ENCODE measurements at regions not wholly inside any gene's neighbourhood (a gene's known extent, or its start where the extent isn't known, plus 50 kb on each side); places are given as distances from the start of the nearest gene placed in this dataset.

GRCh38 chr1:59005491-59006288 lies 221.8 kb upstream of the JUN start:
- no peak for DNase-seq (ENCODE audit: low read depth)

- no peak for DNase-seq (ENCODE audit: low read depth)
Measured at GRCh38 chr1:59006289-59006658, 222.4 kb upstream of the JUN start.

- no peak for DNase-seq (ENCODE audit: low read depth)
Measured at GRCh38 chr1:59006932-59007331, 223.1 kb upstream of the JUN start.

GRCh38 chr1:59007429-59007819 lies 223.6 kb upstream of the JUN start:
- no peak for DNase-seq (ENCODE audit: low read depth)

GRCh38 chr1:59007820-59008598 lies 224.2 kb upstream of the JUN start:
- no peak for DNase-seq (ENCODE audit: low read depth)

GRCh38 chr1:59008599-59009347 lies 224.9 kb upstream of the JUN start:
- DNase-seq (ENCODE audit: low read depth), result no peak

GRCh38 chr1:59011663-59012062 lies 227.8 kb upstream of the JUN start:
- no peak for DNase-seq (ENCODE audit: low read depth)

GRCh38 chr1:59012378-59012777 lies 228.5 kb upstream of the JUN start:
- no peak for DNase-seq (ENCODE audit: low read depth)

GRCh38 chr1:59013276-59013927 lies 229.6 kb upstream of the JUN start:
- DNase-seq (ENCODE audit: low read depth), result peak; percentile 75

- no peak for DNase-seq (ENCODE audit: low read depth)
Measured at GRCh38 chr1:59013928-59014279, 230.1 kb upstream of the JUN start.

GRCh38 chr1:59014827-59015226 lies 231.0 kb upstream of the JUN start:
- no peak for DNase-seq (ENCODE audit: low read depth)

- no peak for DNase-seq (ENCODE audit: low read depth)
Measured at GRCh38 chr1:59015708-59016107, 231.9 kb upstream of the JUN start.

GRCh38 chr1:59016390-59016789 lies 232.5 kb upstream of the JUN start:
- no peak for DNase-seq (ENCODE audit: low read depth)

GRCh38 chr1:59017501-59018231 lies 233.8 kb upstream of the JUN start:
- no peak for DNase-seq (ENCODE audit: low read depth)

- no peak for DNase-seq (ENCODE audit: low read depth)
Measured at GRCh38 chr1:59018446-59018845, 234.6 kb upstream of the JUN start.

- no peak for DNase-seq (ENCODE audit: low read depth)
Measured at GRCh38 chr1:59018860-59019259, 235.0 kb upstream of the JUN start.

- DNase-seq (ENCODE audit: low read depth), result peak; percentile 69
Measured at GRCh38 chr1:59020151-59020997, 236.5 kb upstream of the JUN start.

- no peak for DNase-seq (ENCODE audit: low read depth)
Measured at GRCh38 chr1:59022199-59022598, 238.4 kb upstream of the JUN start.

GRCh38 chr1:59022799-59023198 lies 239.0 kb upstream of the JUN start:
- DNase-seq (ENCODE audit: low read depth), result no peak

- no peak for DNase-seq (ENCODE audit: low read depth)
Measured at GRCh38 chr1:59025201-59025600, 241.4 kb upstream of the JUN start.
